Tibial nerve (tissue), 4 donors: ENCODE measurements at regions not wholly inside any gene's neighbourhood (a gene's known extent, or its start where the extent isn't known, plus 50 kb on each side); places are given as distances from the start of the nearest gene placed in this dataset.

Source experiments
- DNase-seq, 2 donors: peaks; one replicate each; pipeline ENCODE4 v3.0.0-alpha.2; 2019; ENCODE audit warnings: low spot score in 2 of 2
- H3K27ac ChIP-seq, 4 donors: fragments of 200-600 bp; sonication (generic) in 3 of 4; one replicate each; pipeline ENCODE4 v1.5.1; 2017 to 2019; ENCODE audit warnings: mild to moderate bottlenecking in 1 of 4
- H3K27me3 ChIP-seq, 2 donors: fragments of 200-600 bp; sonication (generic) in 1 of 2; one replicate each; pipeline versions ENCODE4 v1.5.1 to v1.6.0; 2017 to 2019
- H3K36me3 ChIP-seq, 3 donors: fragments of 200-600 bp; sonication (generic); one replicate each; pipeline ENCODE4 v1.5.1; 2018 to 2019
- H3K4me1 ChIP-seq, 4 donors: fragments of 200-600 bp; sonication (generic) in 3 of 4; one replicate each; pipeline ENCODE4 v1.5.1; 2017 to 2019
- H3K4me3 ChIP-seq, 4 donors: fragments of 200-600 bp; sonication (generic) in 3 of 4; one replicate each; pipeline ENCODE4 v1.5.1; 2017 to 2019; ENCODE audit warnings: mild to moderate bottlenecking in 1 of 4, moderate library complexity in 1 of 4
- H3K9me3 ChIP-seq, 4 donors: fragments of 200-600 bp; sonication (generic) in 3 of 4; one replicate each; pipeline ENCODE4 v1.5.1; 2017 to 2019
- EP300 ChIP-seq, 2 donors: sonication (generic); formaldehyde crosslinking; IDR thresholded peaks; one replicate each; pipeline ENCODE4 v1.6.1; 2017; ENCODE audit warnings: antibody characterized with exemption in 2 of 2, mild to moderate bottlenecking in 1 of 2
- POLR2A ChIP-seq, 2 donors: fragments of 450-650 bp; IDR thresholded peaks; one replicate each; pipeline ENCODE4 v1.6.1; 2017; ENCODE audit warnings: antibody characterized with exemption in 2 of 2, mild to moderate bottlenecking in 2 of 2, moderate library complexity in 2 of 2
- WGBS, 2 donors: methylation state at CpG; one replicate each; pipeline ENCODE4 v1.1.5; 2018; 5-methylcytosine and 5-hydroxymethylcytosine counted together
- TF ChIP-seq, protein P1 (sequence below), 5 experiments: fragments of 200-600 bp in 3 of 5; fragments of 450-650 bp in 2 of 5; sonication (generic) in 3 of 5; IDR thresholded peaks; one replicate each; pipeline ENCODE4 v1.5.1; 2016 to 2019; ENCODE audit warnings: antibody characterized with exemption in 5 of 5, mild to moderate bottlenecking in 3 of 5, moderate library complexity in 2 of 5

GRCh38 chr3:40739971-40740370 lies 215.2 kb downstream of the ZNF621 start:
- WGBS, 2 donors: 60 to 70% methylated on average over 1 of the region's 1 CpG
- H3K27me3 ChIP-seq: no peaks in the 10 kb centered on the region
- no peaks in the 10 kb centered on the region for H3K36me3 ChIP-seq
- no peaks in the 10 kb centered on the region for H3K9me3 ChIP-seq
- no peak overlapping the region for H3K27ac ChIP-seq
- peaks cover 0 to 7% (median 2%) of the 10 kb centered on the region in 4 donors for H3K4me1 ChIP-seq
- no peak overlapping the region for H3K4me3 ChIP-seq
- TF ChIP-seq, protein P1, sequence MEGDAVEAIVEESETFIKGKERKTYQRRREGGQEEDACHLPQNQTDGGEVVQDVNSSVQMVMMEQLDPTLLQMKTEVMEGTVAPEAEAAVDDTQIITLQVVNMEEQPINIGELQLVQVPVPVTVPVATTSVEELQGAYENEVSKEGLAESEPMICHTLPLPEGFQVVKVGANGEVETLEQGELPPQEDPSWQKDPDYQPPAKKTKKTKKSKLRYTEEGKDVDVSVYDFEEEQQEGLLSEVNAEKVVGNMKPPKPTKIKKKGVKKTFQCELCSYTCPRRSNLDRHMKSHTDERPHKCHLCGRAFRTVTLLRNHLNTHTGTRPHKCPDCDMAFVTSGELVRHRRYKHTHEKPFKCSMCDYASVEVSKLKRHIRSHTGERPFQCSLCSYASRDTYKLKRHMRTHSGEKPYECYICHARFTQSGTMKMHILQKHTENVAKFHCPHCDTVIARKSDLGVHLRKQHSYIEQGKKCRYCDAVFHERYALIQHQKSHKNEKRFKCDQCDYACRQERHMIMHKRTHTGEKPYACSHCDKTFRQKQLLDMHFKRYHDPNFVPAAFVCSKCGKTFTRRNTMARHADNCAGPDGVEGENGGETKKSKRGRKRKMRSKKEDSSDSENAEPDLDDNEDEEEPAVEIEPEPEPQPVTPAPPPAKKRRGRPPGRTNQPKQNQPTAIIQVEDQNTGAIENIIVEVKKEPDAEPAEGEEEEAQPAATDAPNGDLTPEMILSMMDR (IDR thresholded peaks at IDR 0.05): no peak
- no peak for TF ChIP-seq POLR2A (IDR thresholded peaks at IDR 0.05)
- TF ChIP-seq EP300 (IDR thresholded peaks at IDR 0.05): no peak
- no peak for DNase-seq

DNA sequence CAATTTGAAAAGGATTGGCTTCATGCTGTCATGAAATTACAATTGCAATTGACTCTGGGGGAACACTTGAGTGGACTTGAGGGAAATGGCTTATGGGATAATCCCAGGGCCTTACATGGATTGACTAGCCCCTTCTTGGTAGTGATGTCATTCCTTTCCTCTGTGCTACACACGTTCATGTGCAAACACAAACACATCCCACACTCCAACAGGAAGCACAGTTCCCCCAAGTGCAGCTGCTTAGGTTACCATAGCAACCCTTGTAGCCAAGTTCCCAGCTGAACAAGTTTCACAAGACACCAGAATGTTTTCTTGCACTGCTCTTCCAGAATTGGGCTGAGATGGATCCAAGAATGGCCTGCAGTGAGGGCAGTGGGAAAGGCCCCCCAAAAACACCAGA lies 217.0 kb downstream of the ZNF621 start:
- TF ChIP-seq, protein P1 (IDR thresholded peaks at IDR 0.05): no peak
- peak in 1 of 2 donors; percentile 57 for TF ChIP-seq EP300 (IDR thresholded peaks at IDR 0.05)
- no peaks in the 10 kb centered on the region for H3K9me3 ChIP-seq
- H3K36me3 ChIP-seq: no peaks in the 10 kb centered on the region
- H3K4me3 ChIP-seq: no peak overlapping the region
- H3K27me3 ChIP-seq: no peaks in the 10 kb centered on the region
- H3K27ac ChIP-seq: peak overlapping the region in 1 of 4 donors; percentile 6
- WGBS, 2 donors: 0% methylated on average over 1 of the region's 1 CpG
- peaks cover 0 to 7% (median 2%) of the 10 kb centered on the region in 4 donors for H3K4me1 ChIP-seq
- DNase-seq: peak in 1 of 2 donors; percentile 42

DNA sequence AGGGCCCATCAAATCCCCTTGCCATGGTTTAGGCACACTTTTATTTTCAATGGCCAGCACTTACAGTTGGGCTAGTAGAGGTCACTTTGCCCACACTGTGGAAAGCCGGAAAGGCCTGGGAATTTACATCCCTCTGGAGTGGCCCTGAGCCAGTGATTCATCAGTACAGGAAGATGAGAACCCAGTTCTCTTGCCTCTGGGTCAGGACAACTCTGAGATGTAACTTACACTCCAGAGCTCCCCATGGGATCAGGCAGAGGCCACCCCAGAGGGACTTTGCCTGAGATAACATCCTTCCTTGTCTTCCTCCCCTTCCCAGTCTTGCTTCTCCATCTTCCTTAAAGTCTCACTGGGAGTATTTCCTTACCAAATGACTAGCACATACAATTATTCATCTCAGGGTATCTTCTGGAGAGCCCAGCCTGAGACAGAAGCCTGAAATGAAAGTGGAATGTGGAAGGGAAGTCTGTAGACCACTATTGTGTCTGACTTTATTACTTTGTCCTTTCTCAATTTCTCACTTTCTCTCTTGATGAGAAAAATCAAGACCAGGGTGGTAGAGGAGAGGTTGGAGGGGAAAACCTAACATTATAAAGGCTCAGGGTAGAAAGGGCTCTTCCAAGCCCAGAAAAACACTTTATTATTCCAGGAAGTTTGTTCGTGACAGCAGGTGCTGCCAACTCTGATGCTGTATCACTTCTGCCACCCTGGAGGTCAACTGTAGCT lies 220.8 kb downstream of the ZNF621 start:
- Histone ChIP-seq H3K36me3 (no peaks in the 10 kb centered on the region), H3K27me3 (no peaks in the 10 kb centered on the region), H3K27ac (no peak overlapping the region), H3K4me3 (no peak overlapping the region), H3K9me3 (no peaks in the 10 kb centered on the region), H3K4me1 (peaks cover 0 to 7% (median 2%) of the 10 kb centered on the region in 4 donors)
- TF ChIP-seq, protein P1 (IDR thresholded peaks at IDR 0.05): no peak
- TF ChIP-seq EP300 (IDR thresholded peaks at IDR 0.05): no peak
- TF ChIP-seq POLR2A (IDR thresholded peaks at IDR 0.05): no peak
- DNase-seq: no peak
- WGBS, 2 donors: 64 to 70% methylated on average over 2 of the region's 2 CpGs

- TF ChIP-seq, protein P1 (IDR thresholded peaks at IDR 0.05): no peak
- no peak for TF ChIP-seq POLR2A (IDR thresholded peaks at IDR 0.05)
- TF ChIP-seq EP300 (IDR thresholded peaks at IDR 0.05): no peak
- H3K36me3 ChIP-seq: no peaks in the 10 kb centered on the region
- WGBS, 2 donors: 92 to 96% methylated on average over 1 of the region's 1 CpG
- no peak for DNase-seq
- no peak overlapping the region for H3K4me3 ChIP-seq
- H3K9me3 ChIP-seq: no peaks in the 10 kb centered on the region
- no peaks in the 10 kb centered on the region for H3K27me3 ChIP-seq
- no peaks in the 10 kb centered on the region for H3K4me1 ChIP-seq
- no peak overlapping the region for H3K27ac ChIP-seq
Measured at GRCh38 chr3:40751666-40752065, 226.9 kb downstream of the ZNF621 start.

- no peak for DNase-seq
- TF ChIP-seq POLR2A (IDR thresholded peaks at IDR 0.05) (no peak), EP300 (IDR thresholded peaks at IDR 0.05) (no peak)
- TF ChIP-seq, protein P1 (IDR thresholded peaks at IDR 0.05): no peak
- H3K4me3 ChIP-seq: no peak overlapping the region
- 87 to 90% methylated on average over 3 of the region's 3 CpGs for WGBS, 2 donors
- no peaks in the 10 kb centered on the region for H3K9me3 ChIP-seq
- H3K27me3 ChIP-seq: no peaks in the 10 kb centered on the region
- H3K4me1 ChIP-seq: no peaks in the 10 kb centered on the region
- no peak overlapping the region for H3K27ac ChIP-seq
- no peaks in the 10 kb centered on the region for H3K36me3 ChIP-seq
Measured at GRCh38 chr3:40752492-40752891, 227.7 kb downstream of the ZNF621 start.
